ENCODE measurements at regions not wholly inside any gene's neighbourhood (a gene's known extent, or its start where the extent isn't known, plus 50 kb on each side); places are given as distances from the start of the nearest gene placed in this dataset.
"Not testable (repeated sequence)": the region's sequence is repeated elsewhere in the genome, so short reads cannot be mapped to it uniquely, and the experiment has no call there.

DNA sequence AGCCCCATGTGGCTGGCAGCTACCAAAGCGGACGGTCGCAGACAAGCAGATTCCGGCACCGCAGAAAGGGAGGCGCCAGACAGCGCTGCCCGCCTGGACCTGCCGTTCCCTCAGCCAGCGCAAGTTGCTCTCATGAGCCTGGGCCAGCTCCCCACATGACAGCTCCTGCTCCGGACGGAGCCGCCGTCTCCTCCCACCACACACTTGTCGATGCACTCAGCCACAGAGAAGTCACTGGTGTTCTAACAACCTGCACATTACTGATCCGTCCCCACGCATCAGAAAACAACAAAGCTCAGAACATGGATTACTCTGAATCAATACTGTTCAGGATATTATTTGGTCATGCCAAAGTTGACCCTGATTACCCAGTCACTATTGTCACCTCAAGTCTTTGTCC lies 74.4 kb upstream of the TNK2 start:
- TF ChIP-seq, protein P1, sequence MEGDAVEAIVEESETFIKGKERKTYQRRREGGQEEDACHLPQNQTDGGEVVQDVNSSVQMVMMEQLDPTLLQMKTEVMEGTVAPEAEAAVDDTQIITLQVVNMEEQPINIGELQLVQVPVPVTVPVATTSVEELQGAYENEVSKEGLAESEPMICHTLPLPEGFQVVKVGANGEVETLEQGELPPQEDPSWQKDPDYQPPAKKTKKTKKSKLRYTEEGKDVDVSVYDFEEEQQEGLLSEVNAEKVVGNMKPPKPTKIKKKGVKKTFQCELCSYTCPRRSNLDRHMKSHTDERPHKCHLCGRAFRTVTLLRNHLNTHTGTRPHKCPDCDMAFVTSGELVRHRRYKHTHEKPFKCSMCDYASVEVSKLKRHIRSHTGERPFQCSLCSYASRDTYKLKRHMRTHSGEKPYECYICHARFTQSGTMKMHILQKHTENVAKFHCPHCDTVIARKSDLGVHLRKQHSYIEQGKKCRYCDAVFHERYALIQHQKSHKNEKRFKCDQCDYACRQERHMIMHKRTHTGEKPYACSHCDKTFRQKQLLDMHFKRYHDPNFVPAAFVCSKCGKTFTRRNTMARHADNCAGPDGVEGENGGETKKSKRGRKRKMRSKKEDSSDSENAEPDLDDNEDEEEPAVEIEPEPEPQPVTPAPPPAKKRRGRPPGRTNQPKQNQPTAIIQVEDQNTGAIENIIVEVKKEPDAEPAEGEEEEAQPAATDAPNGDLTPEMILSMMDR (IDR thresholded peaks at IDR 0.05): not testable (repeated sequence)
- not testable (repeated sequence) for TF ChIP-seq ZFX (IDR thresholded peaks at IDR 0.05; ENCODE audit: borderline replicate concordance)
